ENCODE measurements at regions not wholly inside any gene's neighbourhood (a gene's known extent, or its start where the extent isn't known, plus 50 kb on each side); places are given as distances from the start of the nearest gene placed in this dataset.

DNA sequence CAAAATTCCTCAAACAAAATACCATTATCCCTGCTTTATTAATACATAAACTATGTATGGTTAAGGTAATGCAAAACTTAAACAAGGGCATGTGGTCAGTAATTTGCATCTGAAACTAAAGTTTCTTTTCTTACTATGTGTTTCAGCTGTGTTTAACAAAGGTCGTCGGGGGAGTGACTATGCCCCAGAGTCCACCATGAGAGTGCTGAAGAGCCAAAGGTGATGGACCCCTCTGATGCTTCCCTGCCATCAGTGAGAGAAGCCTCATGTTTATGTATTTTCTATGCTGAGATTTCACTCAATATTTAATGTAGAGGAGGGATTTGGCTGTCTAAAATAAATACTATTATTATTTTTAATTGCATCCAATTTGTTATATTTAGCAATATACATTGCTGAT lies 707.2 kb upstream of the REG3G start:
- TF ChIP-seq, protein P1, sequence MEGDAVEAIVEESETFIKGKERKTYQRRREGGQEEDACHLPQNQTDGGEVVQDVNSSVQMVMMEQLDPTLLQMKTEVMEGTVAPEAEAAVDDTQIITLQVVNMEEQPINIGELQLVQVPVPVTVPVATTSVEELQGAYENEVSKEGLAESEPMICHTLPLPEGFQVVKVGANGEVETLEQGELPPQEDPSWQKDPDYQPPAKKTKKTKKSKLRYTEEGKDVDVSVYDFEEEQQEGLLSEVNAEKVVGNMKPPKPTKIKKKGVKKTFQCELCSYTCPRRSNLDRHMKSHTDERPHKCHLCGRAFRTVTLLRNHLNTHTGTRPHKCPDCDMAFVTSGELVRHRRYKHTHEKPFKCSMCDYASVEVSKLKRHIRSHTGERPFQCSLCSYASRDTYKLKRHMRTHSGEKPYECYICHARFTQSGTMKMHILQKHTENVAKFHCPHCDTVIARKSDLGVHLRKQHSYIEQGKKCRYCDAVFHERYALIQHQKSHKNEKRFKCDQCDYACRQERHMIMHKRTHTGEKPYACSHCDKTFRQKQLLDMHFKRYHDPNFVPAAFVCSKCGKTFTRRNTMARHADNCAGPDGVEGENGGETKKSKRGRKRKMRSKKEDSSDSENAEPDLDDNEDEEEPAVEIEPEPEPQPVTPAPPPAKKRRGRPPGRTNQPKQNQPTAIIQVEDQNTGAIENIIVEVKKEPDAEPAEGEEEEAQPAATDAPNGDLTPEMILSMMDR (IDR thresholded peaks at IDR 0.05; ENCODE audit: borderline replicate concordance, control extremely low read depth, extremely low read depth, insufficient read depth, missing control alignments): no peak
- DNase-seq (ENCODE audit: low spot score): no peak
- in situ Hi-C loops (cut with MboI; ENCODE audit: low sequenced_read_pairs, unreplicated experiment): no loop called here

DNA sequence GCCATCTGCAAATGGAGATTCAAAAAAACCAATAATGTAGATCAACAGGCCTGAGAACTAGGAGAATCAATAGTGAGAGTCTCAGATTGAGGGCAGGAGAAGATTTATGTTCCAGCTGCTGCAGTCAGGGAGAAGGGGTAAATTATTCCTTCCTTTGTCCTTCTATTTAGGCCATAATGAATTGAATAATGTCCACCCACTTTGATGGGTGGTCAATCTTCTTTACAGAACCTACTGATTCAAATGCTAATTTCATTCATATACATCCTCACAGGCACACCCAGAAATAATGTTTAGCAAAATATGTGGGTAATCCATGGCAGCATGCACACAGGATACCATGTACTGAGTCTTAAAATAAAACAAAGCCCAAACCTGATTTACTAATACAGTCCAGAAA lies 695.3 kb upstream of the REG3G start:
- in situ Hi-C loops (cut with MboI; ENCODE audit: low sequenced_read_pairs, unreplicated experiment): no loop called here
- no peak for DNase-seq (ENCODE audit: low spot score)
- TF ChIP-seq, protein P1 (IDR thresholded peaks at IDR 0.05; ENCODE audit: borderline replicate concordance, control extremely low read depth, extremely low read depth, insufficient read depth, missing control alignments): no peak

DNA sequence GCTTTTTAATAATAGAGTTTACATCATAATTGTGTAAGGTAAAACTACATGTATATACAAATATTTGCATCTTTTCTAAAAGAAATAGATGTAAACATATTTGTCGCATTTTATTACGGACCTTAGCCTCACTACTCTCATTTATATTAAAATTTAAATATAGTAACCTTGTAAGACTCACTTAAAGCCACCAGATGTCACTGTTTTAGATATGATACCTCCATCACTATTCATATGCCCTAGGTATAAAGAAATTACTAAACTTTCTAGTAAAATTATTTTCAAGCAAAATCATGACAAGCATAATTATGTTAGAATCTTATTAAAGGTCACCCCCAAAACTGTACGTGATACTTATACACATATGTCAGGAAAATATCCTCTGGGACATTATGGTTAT lies 674.3 kb upstream of the REG3G start:
- TF ChIP-seq, protein P1 (IDR thresholded peaks at IDR 0.05; ENCODE audit: borderline replicate concordance, control extremely low read depth, extremely low read depth, insufficient read depth, missing control alignments): no peak
- no peak for DNase-seq (ENCODE audit: low spot score)
- in situ Hi-C loops (cut with MboI; ENCODE audit: low sequenced_read_pairs, unreplicated experiment): no loop called here

DNA sequence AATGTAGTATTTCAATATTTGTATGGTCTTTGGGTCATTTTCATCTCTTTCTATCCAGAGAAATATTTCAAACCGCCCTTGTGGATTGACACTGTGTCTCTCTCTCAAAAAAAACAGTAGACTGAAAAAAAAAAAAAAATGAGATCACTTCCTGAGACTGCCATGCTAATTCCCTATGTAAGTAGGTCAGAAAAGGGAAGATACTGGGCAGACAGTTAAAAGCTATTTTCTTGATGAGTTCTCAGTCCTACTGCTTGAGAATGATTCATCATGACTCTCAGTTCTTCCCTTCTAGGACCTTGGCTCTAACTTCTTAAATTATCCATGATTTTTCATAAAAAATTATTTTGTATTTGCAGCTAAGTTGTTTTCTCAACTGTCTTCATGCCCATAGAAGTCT lies 672.3 kb upstream of the REG3G start:
- in situ Hi-C loops (cut with MboI; ENCODE audit: low sequenced_read_pairs, unreplicated experiment): no loop called here
- TF ChIP-seq, protein P1 (IDR thresholded peaks at IDR 0.05; ENCODE audit: borderline replicate concordance, control extremely low read depth, extremely low read depth, insufficient read depth, missing control alignments): no peak
- no peak for DNase-seq (ENCODE audit: low spot score)

DNA sequence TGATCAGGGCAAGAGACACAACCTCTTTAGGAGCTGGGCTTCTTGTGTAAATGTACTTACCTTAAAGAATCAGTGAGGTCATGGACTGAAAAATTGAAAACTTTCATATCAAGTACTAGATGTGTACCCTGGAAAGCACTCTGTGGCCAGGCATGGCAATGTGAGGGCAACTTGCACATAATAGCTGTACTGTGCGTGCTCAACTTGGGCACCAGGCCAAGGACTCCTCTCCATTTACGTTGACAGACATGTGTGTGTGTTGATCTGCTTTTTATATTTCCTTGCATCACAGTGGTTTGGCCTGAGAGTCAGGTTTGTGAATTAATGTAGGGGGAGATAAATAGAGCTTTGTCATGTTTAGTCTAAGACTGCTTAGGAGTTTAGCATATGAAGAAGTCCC lies 669.5 kb upstream of the REG3G start:
- no peak for DNase-seq (ENCODE audit: low spot score)
- in situ Hi-C loops (cut with MboI; ENCODE audit: low sequenced_read_pairs, unreplicated experiment): no loop called here
- TF ChIP-seq, protein P1 (IDR thresholded peaks at IDR 0.05; ENCODE audit: borderline replicate concordance, control extremely low read depth, extremely low read depth, insufficient read depth, missing control alignments): no peak

DNA sequence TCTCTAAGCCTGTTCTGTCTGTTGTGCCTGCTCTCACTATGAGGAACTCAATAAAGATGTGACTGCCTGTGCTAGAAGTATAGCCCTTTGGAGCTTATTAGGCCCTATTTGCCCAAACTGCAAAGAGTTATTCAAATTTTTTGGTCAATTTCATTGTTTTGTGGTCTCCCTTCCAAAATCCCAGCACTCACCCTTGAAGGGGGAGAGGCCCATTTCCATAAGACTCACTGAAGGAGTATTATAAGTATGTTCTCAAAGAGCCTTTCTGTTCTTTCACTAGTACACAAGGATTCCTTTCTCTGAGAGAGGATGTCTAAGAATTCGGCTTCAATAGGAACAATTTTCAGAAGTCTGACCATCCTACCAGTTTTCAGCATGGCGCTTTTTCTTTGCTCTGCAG lies 641.9 kb upstream of the REG3G start:
- TF ChIP-seq, protein P1 (IDR thresholded peaks at IDR 0.05; ENCODE audit: borderline replicate concordance, control extremely low read depth, extremely low read depth, insufficient read depth, missing control alignments): no peak
- in situ Hi-C loops (cut with MboI; ENCODE audit: low sequenced_read_pairs, unreplicated experiment): no loop called here
- no peak for DNase-seq (ENCODE audit: low spot score)

DNA sequence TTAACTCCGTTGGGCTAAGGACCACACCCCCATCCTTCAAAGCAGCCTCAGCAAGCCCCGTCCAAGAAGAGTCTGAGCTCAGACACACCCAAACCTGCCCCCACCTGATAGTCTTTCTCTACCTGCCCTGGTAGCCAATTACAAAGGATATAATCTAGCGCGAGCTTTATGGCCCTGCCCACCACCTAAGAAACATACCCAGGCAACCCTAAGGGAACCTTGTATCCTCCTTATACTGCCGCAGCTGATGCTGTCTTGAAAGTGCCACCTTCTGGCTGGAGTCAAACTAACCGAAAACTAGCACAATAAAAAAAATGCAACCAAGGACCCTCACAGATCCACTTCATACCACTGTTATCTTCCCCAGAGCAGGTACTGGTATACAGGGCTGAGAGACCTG lies 628.3 kb upstream of the REG3G start:
- in situ Hi-C loops (cut with MboI; ENCODE audit: low sequenced_read_pairs, unreplicated experiment): no loop called here
- DNase-seq (ENCODE audit: low spot score): no peak
- TF ChIP-seq, protein P1 (IDR thresholded peaks at IDR 0.05; ENCODE audit: borderline replicate concordance, control extremely low read depth, extremely low read depth, insufficient read depth, missing control alignments): no peak

Data from GM13976 (cell line).